WTC11 (cell line): ENCODE measurements at regions not wholly inside any gene's neighbourhood (a gene's known extent, or its start where the extent isn't known, plus 50 kb on each side); places are given as distances from the start of the nearest gene placed in this dataset.

Source experiments
- ATAC-seq: fragments of 200-7000 bp; cut with Tn5 transposase; 2 replicates; pipeline ENCODE4 v1.10.0; 2021; ENCODE audit warnings: mild to moderate bottlenecking, moderate library complexity
- CTCF ChIA-PET: fragments of 300-600 bp; sonication (Branson Sonifier 250); formaldehyde crosslinking; loops from one replicate; lab custom pipeline; 2021; ENCODE audit warnings: antibody characterized with exemption; lab: Charles Lee
- POLR2A ChIA-PET: fragments of 350-600 bp; sonication (Branson Sonifier 250); formaldehyde crosslinking; loops from one replicate; lab custom pipeline; 2021; ENCODE audit warnings: antibody characterized with exemption; lab: Charles Lee
- DNase-seq: peaks from one replicate; pipeline ENCODE4 v3.0.0; 2021; ENCODE audit warnings: low spot score
- H3K27ac Mint-ChIP-seq: 2 replicates; pipeline ENCODE4 v1.8.0; 2021; ENCODE audit warnings: mixed read lengths
- H3K27me3 Mint-ChIP-seq: 2 replicates; pipeline ENCODE4 v1.8.0; 2021; ENCODE audit warnings: low read depth, mild to moderate bottlenecking, moderate library complexity, mixed read lengths
- H3K36me3 Mint-ChIP-seq: 2 replicates; pipeline ENCODE4 v1.8.0; 2021; ENCODE audit warnings: mixed read lengths
- H3K4me1 Mint-ChIP-seq: 2 replicates; pipeline ENCODE4 v1.8.0; 2022; ENCODE audit warnings: mixed read lengths
- H3K4me3 Mint-ChIP-seq: 2 replicates; pipeline ENCODE4 v1.8.0; 2021; ENCODE audit warnings: mild to moderate bottlenecking, moderate library complexity, mixed read lengths
- H3K9me3 Mint-ChIP-seq: 2 replicates; pipeline ENCODE4 v1.8.0; 2021; ENCODE audit warnings: mixed read lengths
- ETV6 ChIP-seq: sonication (generic); formaldehyde crosslinking; IDR thresholded peaks from 2 replicates; pipeline ENCODE4 v1.8.1; 2022; ENCODE audit warnings: mild to moderate bottlenecking, missing genetic modification reagents
- FOXJ3 ChIP-seq: sonication (generic); formaldehyde crosslinking; IDR thresholded peaks from 2 replicates; pipeline ENCODE4 v1.9.0; 2021; ENCODE audit warnings: missing genetic modification reagents, mild to moderate bottlenecking, borderline replicate concordance
- FOXP1 ChIP-seq: sonication (generic); formaldehyde crosslinking; IDR thresholded peaks from 2 replicates; pipeline ENCODE4 v1.8.0; 2022; ENCODE audit warnings: missing genetic modification reagents, mild to moderate bottlenecking, moderate library complexity, borderline replicate concordance
- IRF1 ChIP-seq: sonication (generic); formaldehyde crosslinking; IDR thresholded peaks from 2 replicates; pipeline ENCODE4 v1.8.0; 2023; ENCODE audit warnings: missing genetic modification reagents
- MXD4 ChIP-seq: fragments of 250-450 bp; sonication (Bioruptor Pico); IDR thresholded peaks from 2 replicates; pipeline ENCODE4 v1.8.0; 2021; ENCODE audit warnings: mild to moderate bottlenecking, moderate library complexity, borderline replicate concordance
- PRRX2 ChIP-seq: fragments of 250-450 bp; sonication (Bioruptor Pico); IDR thresholded peaks from 2 replicates; pipeline ENCODE4 v1.8.0; 2021; ENCODE audit warnings: mild to moderate bottlenecking
- TEAD1 ChIP-seq: sonication (generic); formaldehyde crosslinking; IDR thresholded peaks from 2 replicates; pipeline ENCODE4 v1.8.0; 2022; ENCODE audit warnings: mild to moderate bottlenecking, missing genetic modification reagents
- TEAD4 ChIP-seq: sonication (generic); formaldehyde crosslinking; IDR thresholded peaks from 2 replicates; pipeline ENCODE4 v1.8.0; 2022; ENCODE audit warnings: mild to moderate bottlenecking, missing genetic modification reagents
- ZBTB21 ChIP-seq: sonication (generic); formaldehyde crosslinking; IDR thresholded peaks from 2 replicates; pipeline ENCODE4 v1.8.1; 2023; ENCODE audit warnings: mild to moderate bottlenecking, missing genetic modification reagents, borderline replicate concordance
- ZNF281 ChIP-seq: sonication (generic); formaldehyde crosslinking; IDR thresholded peaks from 2 replicates; pipeline ENCODE4 v1.8.0; 2023; ENCODE audit warnings: mild to moderate bottlenecking, missing genetic modification reagents
- ZNF396 ChIP-seq: fragments of 250-450 bp; sonication (Bioruptor Pico); IDR thresholded peaks from 2 replicates; pipeline ENCODE4 v1.8.0; 2021; ENCODE audit warnings: mild to moderate bottlenecking, moderate library complexity, borderline replicate concordance
- ZNF425 ChIP-seq: fragments of 250-450 bp; sonication (Bioruptor Pico); conservative IDR thresholded peaks from 2 replicates; pipeline ENCODE4 v1.9.0; 2021; ENCODE audit warnings: mild to moderate bottlenecking
- ZNF671 ChIP-seq: fragments of 250-450 bp; sonication (Bioruptor Pico); IDR thresholded peaks from 2 replicates; pipeline ENCODE4 v1.8.0; 2021; ENCODE audit warnings: mild to moderate bottlenecking
- TF ChIP-seq, protein P1 (sequence below): fragments of 250-450 bp; sonication (Bioruptor Pico); IDR thresholded peaks from 2 replicates; pipeline ENCODE4 v1.9.0; 2021; ENCODE audit warnings: moderate library complexity, mild to moderate bottlenecking, inconsistent platforms, borderline replicate concordance
- TF ChIP-seq, protein P2 (sequence below): sonication (generic); formaldehyde crosslinking; IDR thresholded peaks from 2 replicates; pipeline ENCODE4 v1.8.1; 2022; ENCODE audit warnings: mild to moderate bottlenecking, moderate library complexity, missing genetic modification reagents
- TF ChIP-seq, protein P3 (sequence below): sonication (generic); formaldehyde crosslinking; IDR thresholded peaks from 2 replicates; pipeline ENCODE4 v1.8.0; 2022; ENCODE audit warnings: mild to moderate bottlenecking, missing genetic modification reagents

DNA sequence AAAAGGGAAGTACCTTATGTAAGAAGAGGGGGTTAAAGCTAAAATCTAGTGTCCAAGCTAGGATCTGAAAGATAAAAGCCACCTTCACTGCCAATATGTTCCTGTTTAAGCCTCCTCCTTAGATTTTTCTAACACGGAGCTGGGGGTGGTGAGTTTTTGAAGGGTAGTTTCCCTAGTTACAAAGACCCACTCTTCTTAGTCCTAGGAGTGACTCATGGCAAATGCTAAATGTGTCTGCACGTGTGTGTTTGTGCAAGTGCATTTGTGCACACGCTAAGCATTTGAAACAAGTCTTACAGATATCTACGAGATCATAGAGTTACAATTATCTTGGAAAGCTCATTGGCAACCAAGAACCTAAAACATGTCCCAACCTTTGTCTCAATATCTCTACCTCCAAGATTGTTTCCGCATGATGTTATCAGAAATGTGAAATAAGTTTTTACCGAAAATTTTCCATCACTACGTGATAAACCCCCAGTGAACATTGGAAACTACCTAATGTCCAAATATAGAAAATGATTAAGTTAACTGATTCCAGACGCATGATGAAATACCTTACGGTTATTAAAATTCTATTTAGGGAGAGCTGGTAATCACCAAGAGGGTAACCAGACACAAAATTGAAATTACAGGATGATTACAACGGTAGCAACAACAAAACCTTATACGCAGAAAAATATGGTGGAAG lies 78.0 kb upstream of the HRH2 start:
- H3K4me1 Mint-ChIP-seq = peaks cover 28% of the 10 kb centered on the region
- TF ChIP-seq, protein P1, sequence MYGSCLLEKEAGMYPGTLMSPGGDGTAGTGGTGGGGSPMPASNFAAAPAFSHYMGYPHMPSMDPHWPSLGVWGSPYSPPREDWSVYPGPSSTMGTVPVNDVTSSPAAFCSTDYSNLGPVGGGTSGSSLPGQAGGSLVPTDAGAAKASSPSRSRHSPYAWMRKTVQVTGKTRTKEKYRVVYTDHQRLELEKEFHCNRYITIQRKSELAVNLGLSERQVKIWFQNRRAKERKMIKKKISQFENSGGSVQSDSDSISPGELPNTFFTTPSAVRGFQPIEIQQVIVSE (CRISPR knock-in tag) = no peak
- TF ChIP-seq ZNF425 (CRISPR knock-in tag) (no peak), ZNF671 (no peak), ZNF281 (CRISPR knock-in tag) (no peak), ETV6 (CRISPR knock-in tag) (no peak), FOXJ3 (no peak), MXD4 (no peak), TEAD4 (CRISPR knock-in tag) (no peak)
- TF ChIP-seq, protein P2, sequence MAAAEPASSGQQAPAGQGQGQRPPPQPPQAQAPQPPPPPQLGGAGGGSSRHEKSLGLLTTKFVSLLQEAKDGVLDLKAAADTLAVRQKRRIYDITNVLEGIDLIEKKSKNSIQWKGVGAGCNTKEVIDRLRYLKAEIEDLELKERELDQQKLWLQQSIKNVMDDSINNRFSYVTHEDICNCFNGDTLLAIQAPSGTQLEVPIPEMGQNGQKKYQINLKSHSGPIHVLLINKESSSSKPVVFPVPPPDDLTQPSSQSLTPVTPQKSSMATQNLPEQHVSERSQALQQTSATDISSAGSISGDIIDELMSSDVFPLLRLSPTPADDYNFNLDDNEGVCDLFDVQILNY (CRISPR knock-in tag) = no peak
- H3K27ac Mint-ChIP-seq = no peak overlapping the region
- no peak overlapping the region for H3K4me3 Mint-ChIP-seq
- no peak for DNase-seq
- H3K9me3 Mint-ChIP-seq = peaks cover 16% of the 10 kb centered on the region
- peaks cover 17% of the 10 kb centered on the region for H3K36me3 Mint-ChIP-seq
- ATAC-seq = no peak
- peaks cover 8% of the 10 kb centered on the region for H3K27me3 Mint-ChIP-seq
- ChIA-PET POLR2A (no interaction called here), CTCF (interaction anchor here (1.1 to 2.4 kb wide), 2 partner anchors 12 to 46 kb away, joined by 3 to 16 read pairs; no protein-coding TSS in a partner anchor)

DNA sequence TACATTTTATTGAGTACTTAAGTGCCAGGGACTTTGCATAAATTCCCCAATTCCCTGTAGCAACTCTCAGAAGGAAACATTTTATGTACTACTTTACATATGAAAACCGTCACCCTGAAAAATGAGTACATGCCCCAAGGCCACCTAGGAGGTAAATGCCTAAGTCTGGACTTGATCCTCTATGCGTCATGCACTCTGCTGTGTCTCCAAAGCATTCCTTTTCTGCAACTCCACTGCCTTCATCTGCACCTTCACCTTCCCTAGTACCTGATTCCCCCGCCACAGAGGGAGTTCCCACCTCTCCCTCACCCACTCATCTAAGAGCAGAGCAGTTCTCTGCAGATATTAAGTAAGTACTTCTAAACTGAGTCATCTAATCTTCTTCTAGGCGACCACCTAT lies 75.2 kb upstream of the HRH2 start:
- H3K27ac Mint-ChIP-seq = peak overlapping the region; percentile 40; the same call in 1 of the 2 replicates
- DNase-seq = no peak
- TF ChIP-seq ZBTB21 (CRISPR knock-in tag) = no peak
- no peak for TF ChIP-seq TEAD1 (CRISPR knock-in tag)
- TF ChIP-seq, protein P3, sequence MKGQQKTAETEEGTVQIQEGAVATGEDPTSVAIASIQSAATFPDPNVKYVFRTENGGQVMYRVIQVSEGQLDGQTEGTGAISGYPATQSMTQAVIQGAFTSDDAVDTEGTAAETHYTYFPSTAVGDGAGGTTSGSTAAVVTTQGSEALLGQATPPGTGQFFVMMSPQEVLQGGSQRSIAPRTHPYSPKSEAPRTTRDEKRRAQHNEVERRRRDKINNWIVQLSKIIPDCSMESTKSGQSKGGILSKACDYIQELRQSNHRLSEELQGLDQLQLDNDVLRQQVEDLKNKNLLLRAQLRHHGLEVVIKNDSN (CRISPR knock-in tag) = no peak
- TF ChIP-seq IRF1 (CRISPR knock-in tag) = no peak
- TF ChIP-seq ZNF671 = no peak
- TF ChIP-seq FOXP1 (CRISPR knock-in tag) = no peak
- TF ChIP-seq PRRX2 (CRISPR knock-in tag) = no peak
- TF ChIP-seq ZNF396 (CRISPR knock-in tag) = no peak
- peaks cover 34% of the 10 kb centered on the region for H3K9me3 Mint-ChIP-seq
- no peak overlapping the region for H3K4me3 Mint-ChIP-seq
- H3K27me3 Mint-ChIP-seq = peaks cover 4% of the 10 kb centered on the region
- H3K4me1 Mint-ChIP-seq = peaks cover 47% of the 10 kb centered on the region
- peaks cover 32% of the 10 kb centered on the region for H3K36me3 Mint-ChIP-seq
- ChIA-PET POLR2A (no interaction called here), CTCF (interaction anchor here (1.6 kb wide), 1 partner anchor 49 kb away, joined by 3 read pairs; no protein-coding TSS in a partner anchor)
- ATAC-seq = no peak
